ENCODE measurements at regions not wholly inside any gene's neighbourhood (a gene's known extent, or its start where the extent isn't known, plus 50 kb on each side); places are given as distances from the start of the nearest gene placed in this dataset.

GRCh38 chr1:81582467-81582986 is 218.2 kb upstream of the ADGRL2 start:
- CTCF ChIA-PET = no interaction called here
- Histone ChIP-seq H3K4me1 (no peaks in the 10 kb centered on the region), H3K9me3 (no peaks in the 10 kb centered on the region), H3K36me3 (ENCODE audit: control insufficient read depth, insufficient read depth, low read length) (no peaks in the 10 kb centered on the region), H3K4me3 (ENCODE audit: low read depth, low read length) (no peak overlapping the region), H3K27me3 (replicated peaks; ENCODE audit: control insufficient read depth, insufficient read depth, low read length) (no peaks in the 10 kb centered on the region)
- Mint-ChIP-seq H3K9me3 (ENCODE audit: unreplicated experiment) (no peaks in the 10 kb centered on the region), H3K4me1 (ENCODE audit: low read depth, unreplicated experiment) (no peaks in the 10 kb centered on the region), H3K27ac (ENCODE audit: unreplicated experiment) (no peak overlapping the region), H3K36me3 (ENCODE audit: insufficient read depth, unreplicated experiment) (no peaks in the 10 kb centered on the region), H3K27me3 (ENCODE audit: insufficient read depth, unreplicated experiment) (no peaks in the 10 kb centered on the region), H3K4me3 (ENCODE audit: unreplicated experiment) (no peak overlapping the region)
- no peak for TF ChIP-seq CTCF (IDR thresholded peaks at IDR 0.05; ENCODE audit: insufficient read depth in 1 of 2, low read depth in 1 of 2, low read length in 1 of 2, severe bottlenecking in 1 of 2, unreplicated experiment in 1 of 2)
- no TSS peak for BruUV-seq (replicated peaks)
- POLR2A ChIA-PET = no interaction called here
- no peak for DNase-seq
- intact Hi-C loops (cut with micrococcal nuclease; ENCODE audit: unreplicated experiment) = no loop called here

DNA sequence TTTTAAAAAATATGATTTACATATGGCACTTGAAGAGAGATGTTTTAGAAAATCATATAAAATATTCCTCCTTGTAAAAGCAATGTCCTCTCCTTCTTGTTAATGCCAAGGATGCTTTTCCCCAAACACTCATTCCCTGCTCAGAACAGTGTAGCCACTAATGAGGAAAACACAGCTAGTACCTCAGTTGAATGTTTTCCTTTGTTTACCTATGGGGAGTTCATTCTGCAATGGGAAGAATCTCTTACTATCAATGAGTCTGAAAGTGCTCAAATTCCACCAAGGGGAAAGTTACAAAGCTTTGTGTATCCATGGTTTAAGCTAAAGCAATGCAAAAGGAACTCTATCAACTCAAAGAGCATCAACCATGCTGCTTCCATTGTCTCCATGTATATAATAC is 221.9 kb upstream of the ADGRL2 start:
- Mint-ChIP-seq H3K4me3 (ENCODE audit: unreplicated experiment) (no peak overlapping the region), H3K27me3 (ENCODE audit: insufficient read depth, unreplicated experiment) (peaks cover 4% of the 10 kb centered on the region), H3K9me3 (ENCODE audit: unreplicated experiment) (no peaks in the 10 kb centered on the region), H3K36me3 (ENCODE audit: insufficient read depth, unreplicated experiment) (no peaks in the 10 kb centered on the region), H3K4me1 (ENCODE audit: low read depth, unreplicated experiment) (no peaks in the 10 kb centered on the region), H3K27ac (ENCODE audit: unreplicated experiment) (no peak overlapping the region)
- ChIA-PET CTCF (no interaction called here), POLR2A (no interaction called here)
- no peak for DNase-seq
- H3K36me3 ChIP-seq (ENCODE audit: control insufficient read depth, insufficient read depth, low read length) = no peaks in the 10 kb centered on the region
- intact Hi-C loops (cut with micrococcal nuclease; ENCODE audit: unreplicated experiment) = no loop called here
- no peaks in the 10 kb centered on the region for H3K9me3 ChIP-seq
- no peaks in the 10 kb centered on the region for H3K27me3 ChIP-seq (replicated peaks; ENCODE audit: control insufficient read depth, insufficient read depth, low read length)
- no TSS peak for BruUV-seq (replicated peaks)
- no peak overlapping the region for H3K4me3 ChIP-seq (ENCODE audit: low read depth, low read length)
- no peak for TF ChIP-seq CTCF (IDR thresholded peaks at IDR 0.05; ENCODE audit: insufficient read depth in 1 of 2, low read depth in 1 of 2, low read length in 1 of 2, severe bottlenecking in 1 of 2, unreplicated experiment in 1 of 2)
- no peaks in the 10 kb centered on the region for H3K4me1 ChIP-seq

- POLR2A ChIA-PET = no interaction called here
- H3K27ac Mint-ChIP-seq (ENCODE audit: unreplicated experiment) = no peak overlapping the region
- no TSS peak for BruUV-seq (replicated peaks)
Observed at GRCh38 chr1:81577004-81577697, 223.6 kb upstream of the ADGRL2 start.

More at GRCh38 chr1:81577004-81577697, 223.6 kb upstream of the ADGRL2 start:
- intact Hi-C loops (cut with micrococcal nuclease; ENCODE audit: unreplicated experiment) = no loop called here
- Histone ChIP-seq H3K9me3 (no peaks in the 10 kb centered on the region), H3K4me1 (no peaks in the 10 kb centered on the region), H3K36me3 (ENCODE audit: control insufficient read depth, insufficient read depth, low read length) (no peaks in the 10 kb centered on the region), H3K27me3 (replicated peaks; ENCODE audit: control insufficient read depth, insufficient read depth, low read length) (no peaks in the 10 kb centered on the region), H3K4me3 (ENCODE audit: low read depth, low read length) (no peak overlapping the region)
- Mint-ChIP-seq H3K4me3 (ENCODE audit: unreplicated experiment) (no peak overlapping the region), H3K27me3 (ENCODE audit: insufficient read depth, unreplicated experiment) (peaks cover 4% of the 10 kb centered on the region), H3K4me1 (ENCODE audit: low read depth, unreplicated experiment) (no peaks in the 10 kb centered on the region), H3K9me3 (ENCODE audit: unreplicated experiment) (no peaks in the 10 kb centered on the region), H3K36me3 (ENCODE audit: insufficient read depth, unreplicated experiment) (no peaks in the 10 kb centered on the region)
- CTCF ChIA-PET = no interaction called here
- no peak for TF ChIP-seq CTCF (IDR thresholded peaks at IDR 0.05; ENCODE audit: insufficient read depth in 1 of 2, low read depth in 1 of 2, low read length in 1 of 2, severe bottlenecking in 1 of 2, unreplicated experiment in 1 of 2)
- DNase-seq = no peak

Data from Caco-2 (cell line).